ENCODE measurements at regions not wholly inside any gene's neighbourhood (a gene's known extent, or its start where the extent isn't known, plus 50 kb on each side); places are given as distances from the start of the nearest gene placed in this dataset.

GRCh38 chr11:69567951-69568808, 72.8 kb upstream of the CCND1 start:
- no peak for TF ChIP-seq MXI1 (IDR thresholded peaks at IDR 0.05; ENCODE audit: borderline replicate concordance, low read depth, low read length)
- TF ChIP-seq CTCF (conservative IDR thresholded peaks at IDR 0.05; ENCODE audit: low read depth, low read length), result no peak
- TF ChIP-seq POLR2A (IDR thresholded peaks at IDR 0.05; ENCODE audit: low read depth, low read length), result no peak
- no peak for TF ChIP-seq FOS (IDR thresholded peaks at IDR 0.05; ENCODE audit: low read depth, low read length)
- no peak for TF ChIP-seq RAD21 (IDR thresholded peaks at IDR 0.05; ENCODE audit: low read length)
- no peak for TF ChIP-seq RCOR1 (IDR thresholded peaks at IDR 0.05; ENCODE audit: insufficient replicate concordance, low read length)
- TF ChIP-seq CEBPB (IDR thresholded peaks at IDR 0.05; ENCODE audit: low read depth, low read length), result no peak
- TF ChIP-seq SMC3 (IDR thresholded peaks at IDR 0.05; ENCODE audit: low read depth, low read length), result no peak

All from IMR-90 (cell line).